Pancreas (tissue), 10 donors: ENCODE measurements at regions not wholly inside any gene's neighbourhood (a gene's known extent, or its start where the extent isn't known, plus 50 kb on each side); places are given as distances from the start of the nearest gene placed in this dataset.

Source experiments
- ATAC-seq, 4 donors: fragments of 200-7000 bp; cut with Tn5 transposase; one replicate each; pipeline versions ENCODE4 v1.8.0 to v1.9.1; 2020; ENCODE audit warnings: mild to moderate bottlenecking in 4 of 4, moderate library complexity in 4 of 4
- DNase-seq, 6 donors: peaks; one replicate each; pipeline ENCODE4 v3.0.0-alpha.2; 2020
- FAIRE-seq: peaks from 2 replicates; lab custom pipeline; 2012; peaks lifted over from hg19 to GRCh38; lab: Jason Lieb, UNC
- H3K27ac ChIP-seq, 4 donors: fragments of 200-600 bp; sonication (generic); 1 replicate in 3 of 4; 2 replicates in 1 of 4; pipeline versions ENCODE4 v1.5.0 to v1.8.0; 2020
- H3K27me3 ChIP-seq, 4 donors: fragments of 200-600 bp; one replicate each; pipeline ENCODE4 v1.8.0; 2021
- H3K36me3 ChIP-seq, 3 donors: fragments of 200-600 bp; sonication (generic) in 1 of 3; one replicate each; pipeline versions ENCODE4 v1.5.0 to v1.8.0; 2020 to 2021
- H3K4me1 ChIP-seq, 3 donors: fragments of 200-600 bp; one replicate each; pipeline ENCODE4 v1.8.0; 2021
- H3K4me3 ChIP-seq, 4 donors: fragments of 200-600 bp; sonication (generic) in 2 of 4; one replicate each; pipeline versions ENCODE4 v1.5.0 to v1.8.0; 2020 to 2021
- H3K9me3 ChIP-seq, 4 donors: fragments of 200-600 bp; one replicate each; pipeline ENCODE4 v1.8.0; 2021
- WGBS, 2 donors: extraction: QIAGEN DNeasy Blood & Tissue Kit; methylation state at CpG; one replicate each; pipeline ENCODE4 v1.1.7; 2013; 5-methylcytosine and 5-hydroxymethylcytosine counted together
- intact Hi-C, 3 donors: fragments of 100-400 bp; cut with DNase I; formaldehyde crosslinking; loops; one replicate each; pipeline versions ENCODE4 v1.11.1 to v1.14.2; 2022
- TF ChIP-seq, protein P1 (sequence below), 4 donors: fragments of 200-600 bp; sonication (generic) in 3 of 4; IDR thresholded peaks; one replicate each; pipeline versions ENCODE4 v1.5.0 to v1.8.0; 2021; ENCODE audit warnings: antibody characterized with exemption in 4 of 4
- donor health status: healthy with polysubstance abuse.
- donor health status: DM: no; HTN: no; CAD: no; lungs with moderate emphysema.
- donor health status: DM: no; HTN: no; CAD: no.
- donor health status: control.
- donor health status: control.
- donor health status: Bipolar disorder and iron deficiency.
- donor health status: DM: yes; HTN: yes; CAD: no.
- donor health status: DM: no; HTN: no; CAD: no.
- donor health status: DM: no; HTN: no; CAD: no.
- donor health status: DM: yes; HTN: yes; CAD: no.

- FAIRE-seq (no peak), ATAC-seq (peak in 1 of 4 donors; percentile 63), DNase-seq (no peak)
- no peaks in the 10 kb centered on the region for H3K4me1 ChIP-seq
- H3K9me3 ChIP-seq = no peaks in the 10 kb centered on the region
- H3K36me3 ChIP-seq = no peaks in the 10 kb centered on the region
- H3K27ac ChIP-seq = no peak overlapping the region
- intact Hi-C loops = no loop called here
- no peaks in the 10 kb centered on the region for H3K27me3 ChIP-seq
- no peak overlapping the region for H3K4me3 ChIP-seq
- WGBS, 2 donors = 32 to 72% methylated on average over 1 of the region's 1 CpG
- TF ChIP-seq, protein P1, sequence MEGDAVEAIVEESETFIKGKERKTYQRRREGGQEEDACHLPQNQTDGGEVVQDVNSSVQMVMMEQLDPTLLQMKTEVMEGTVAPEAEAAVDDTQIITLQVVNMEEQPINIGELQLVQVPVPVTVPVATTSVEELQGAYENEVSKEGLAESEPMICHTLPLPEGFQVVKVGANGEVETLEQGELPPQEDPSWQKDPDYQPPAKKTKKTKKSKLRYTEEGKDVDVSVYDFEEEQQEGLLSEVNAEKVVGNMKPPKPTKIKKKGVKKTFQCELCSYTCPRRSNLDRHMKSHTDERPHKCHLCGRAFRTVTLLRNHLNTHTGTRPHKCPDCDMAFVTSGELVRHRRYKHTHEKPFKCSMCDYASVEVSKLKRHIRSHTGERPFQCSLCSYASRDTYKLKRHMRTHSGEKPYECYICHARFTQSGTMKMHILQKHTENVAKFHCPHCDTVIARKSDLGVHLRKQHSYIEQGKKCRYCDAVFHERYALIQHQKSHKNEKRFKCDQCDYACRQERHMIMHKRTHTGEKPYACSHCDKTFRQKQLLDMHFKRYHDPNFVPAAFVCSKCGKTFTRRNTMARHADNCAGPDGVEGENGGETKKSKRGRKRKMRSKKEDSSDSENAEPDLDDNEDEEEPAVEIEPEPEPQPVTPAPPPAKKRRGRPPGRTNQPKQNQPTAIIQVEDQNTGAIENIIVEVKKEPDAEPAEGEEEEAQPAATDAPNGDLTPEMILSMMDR (IDR thresholded peaks at IDR 0.05) = no peak
Measured at GRCh38 chr2:12141618-12142258, 395.3 kb downstream of the LPIN1 start.

DNA sequence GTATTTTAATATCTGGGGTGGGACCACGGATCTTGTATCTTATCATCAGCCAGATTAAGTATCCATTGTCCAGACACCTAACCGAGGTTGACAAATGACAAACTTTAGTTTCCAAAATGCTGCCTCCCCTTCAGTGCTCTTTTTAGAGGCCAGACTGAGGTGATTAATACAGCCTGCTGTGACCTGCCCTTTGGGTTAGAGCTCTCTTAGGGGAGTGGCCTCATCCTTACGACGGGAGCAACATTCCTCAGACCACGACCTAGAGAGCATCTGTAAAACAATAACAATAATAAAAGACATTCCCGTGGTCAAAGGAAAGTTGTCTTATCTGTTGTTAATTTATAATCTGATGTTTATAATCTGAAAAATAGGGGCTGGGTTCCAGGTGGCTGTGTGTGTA is 405.3 kb downstream of the LPIN1 start:
- Histone ChIP-seq H3K27ac (no peak overlapping the region), H3K27me3 (no peaks in the 10 kb centered on the region), H3K36me3 (no peaks in the 10 kb centered on the region), H3K4me1 (no peaks in the 10 kb centered on the region), H3K4me3 (no peak overlapping the region), H3K9me3 (no peaks in the 10 kb centered on the region)
- FAIRE-seq (no peak), DNase-seq (no peak), ATAC-seq (no peak)
- 37 to 40% methylated on average over 6 of the region's 6 CpGs for WGBS, 2 donors
- TF ChIP-seq, protein P1 (IDR thresholded peaks at IDR 0.05) = no peak
- intact Hi-C loops = no loop called here

- 47 to 49% methylated on average over 3 of the region's 3 CpGs for WGBS, 2 donors
- intact Hi-C loops = no loop called here
- TF ChIP-seq, protein P1 (IDR thresholded peaks at IDR 0.05) = no peak
- H3K9me3 ChIP-seq = no peaks in the 10 kb centered on the region
- ATAC-seq (no peak), FAIRE-seq (no peak), DNase-seq (no peak)
- no peak overlapping the region for H3K27ac ChIP-seq
- no peaks in the 10 kb centered on the region for H3K36me3 ChIP-seq
- no peaks in the 10 kb centered on the region for H3K27me3 ChIP-seq
- no peak overlapping the region for H3K4me3 ChIP-seq
- H3K4me1 ChIP-seq = no peaks in the 10 kb centered on the region
Measured at GRCh38 chr2:12152888-12153287, 406.5 kb downstream of the LPIN1 start.

DNA sequence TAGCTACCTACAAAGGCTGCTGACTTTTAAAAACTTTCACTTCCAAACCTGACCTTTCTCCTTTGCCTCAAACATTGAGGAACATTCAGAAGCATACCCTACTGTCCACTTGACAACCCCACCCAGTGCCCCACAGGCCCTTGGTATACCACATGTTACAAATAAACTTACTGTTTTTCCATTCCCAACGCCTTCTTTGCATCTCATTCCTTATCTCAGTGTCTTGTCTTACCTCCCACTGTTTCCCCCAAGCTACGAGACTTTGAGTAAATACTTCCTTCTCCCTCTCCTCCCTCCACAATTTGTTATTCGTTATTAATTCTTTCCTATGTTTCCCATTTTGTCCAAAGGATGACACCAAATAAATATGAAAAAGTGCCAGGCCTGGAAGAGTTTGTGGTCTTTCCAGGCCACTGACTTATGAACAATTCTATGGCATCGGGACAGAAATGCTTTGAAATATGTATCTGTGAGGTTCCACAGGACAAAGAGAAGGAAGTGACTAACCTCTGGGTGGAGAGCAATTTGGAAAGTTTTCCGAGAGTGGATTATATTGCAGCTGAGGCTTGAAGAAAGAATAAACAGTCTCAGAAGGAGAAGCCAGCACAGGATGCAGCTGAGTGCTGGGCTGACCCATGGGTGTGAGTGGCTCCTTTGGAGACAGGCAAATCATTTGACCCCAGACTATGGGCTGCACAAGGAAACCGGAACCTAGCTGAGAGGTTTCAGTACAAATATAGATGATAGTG is 409.0 kb downstream of the LPIN1 start:
- intact Hi-C loops = no loop called here
- no peak for DNase-seq
- Histone ChIP-seq H3K4me3 (no peak overlapping the region), H3K9me3 (no peaks in the 10 kb centered on the region), H3K4me1 (no peaks in the 10 kb centered on the region), H3K36me3 (no peaks in the 10 kb centered on the region), H3K27me3 (no peaks in the 10 kb centered on the region), H3K27ac (no peak overlapping the region)
- peak in 2 of 4 donors; percentile 49 to 71 for ATAC-seq
- TF ChIP-seq, protein P1 (IDR thresholded peaks at IDR 0.05) = no peak
- 70 to 79% methylated on average over 6 of the region's 6 CpGs for WGBS, 2 donors
- no peak for FAIRE-seq

GRCh38 chr2:12156349-12156748 is 409.9 kb downstream of the LPIN1 start:
- Histone ChIP-seq H3K27ac (no peak overlapping the region), H3K36me3 (no peaks in the 10 kb centered on the region), H3K4me3 (no peak overlapping the region), H3K4me1 (no peaks in the 10 kb centered on the region), H3K27me3 (no peaks in the 10 kb centered on the region), H3K9me3 (no peaks in the 10 kb centered on the region)
- intact Hi-C loops = no loop called here
- DNase-seq (no peak), ATAC-seq (no peak), FAIRE-seq (no peak)
- TF ChIP-seq, protein P1 (IDR thresholded peaks at IDR 0.05) = no peak
- 67 to 78% methylated on average over 4 of the region's 4 CpGs for WGBS, 2 donors
